Smooth muscle cell (in vitro differentiated cells): ENCODE measurements at regions not wholly inside any gene's neighbourhood (a gene's known extent, or its start where the extent isn't known, plus 50 kb on each side); places are given as distances from the start of the nearest gene placed in this dataset.

Source experiments
- DNase-seq: peaks from one replicate; lab custom pipeline; 2025; ENCODE audit not compliant: unreplicated experiment; lab: John Stamatoyannopoulos, UW
- H2AFZ ChIP-seq: fragments of 200-600 bp; sonication (generic); 2 replicates; pipeline ENCODE4 v1.6.0; 2016; ENCODE audit warnings: antibody characterized with exemption, low read depth, mild to moderate bottlenecking
- H3F3A ChIP-seq: fragments of 200-600 bp; sonication (generic); 2 replicates; pipeline ENCODE4 v1.6.0; 2017; ENCODE audit warnings: antibody characterized with exemption, low read depth
- H3K27ac ChIP-seq: fragments of 200-600 bp; sonication (generic); 2 replicates; pipeline ENCODE4 v1.5.1; 2016; ENCODE audit warnings: low read depth, mild to moderate bottlenecking
- H3K27me3 ChIP-seq: fragments of 200-600 bp; sonication (generic); 2 replicates; pipeline ENCODE4 v1.6.1; 2016; ENCODE audit warnings: low read depth, mild to moderate bottlenecking
- H3K36me3 ChIP-seq: fragments of 200-600 bp; sonication (generic); 2 replicates; pipeline ENCODE4 v1.5.1; 2016; ENCODE audit warnings: low read depth
- H3K4me1 ChIP-seq: fragments of 200-600 bp; sonication (generic); 2 replicates; pipeline ENCODE4 v1.5.1; 2016; ENCODE audit warnings: low read depth
- H3K4me2 ChIP-seq: fragments of 200-600 bp; sonication (generic); 2 replicates; pipeline ENCODE4 v1.6.0; 2016; ENCODE audit warnings: mild to moderate bottlenecking
- H3K4me3 ChIP-seq: fragments of 200-600 bp; sonication (generic); 2 replicates; pipeline ENCODE4 v1.5.1; 2016; ENCODE audit warnings: mild to moderate bottlenecking
- H3K79me2 ChIP-seq: fragments of 200-600 bp; sonication (generic); 2 replicates; pipeline ENCODE4 v1.6.0; 2016; ENCODE audit warnings: low read depth, mild to moderate bottlenecking
- H3K9ac ChIP-seq: fragments of 200-600 bp; sonication (generic); 2 replicates; pipeline ENCODE4 v1.6.0; 2016; ENCODE audit warnings: low read depth
- H3K9me3 ChIP-seq: fragments of 200-600 bp; sonication (generic); replicated peaks from 2 replicates; pipeline ENCODE4 v1.5.1; 2016; ENCODE audit warnings: low read depth
- H4K20me1 ChIP-seq: fragments of 200-600 bp; sonication (generic); 2 replicates; pipeline ENCODE4 v1.6.0; 2016; ENCODE audit warnings: low read depth
- CTCF ChIP-seq: fragments of 200-600 bp; sonication (generic); IDR thresholded peaks from 2 replicates; pipeline ENCODE4 v1.5.1; 2017; ENCODE audit warnings: borderline replicate concordance, mild to moderate bottlenecking, antibody characterized with exemption; ENCODE audit not compliant: insufficient read depth, poor library complexity, severe bottlenecking
- WGBS: methylation state at CpG from one replicate; pipeline ENCODE4 v1.1.7; 2016; ENCODE audit warnings: low lambda C conversion rate; 5-methylcytosine and 5-hydroxymethylcytosine counted together

GRCh38 chr4:28677808-28678207, 1817.2 kb downstream of the STIM2 start:
- Histone ChIP-seq H4K20me1 (no peaks in the 10 kb centered on the region), H3K36me3 (no peaks in the 10 kb centered on the region), H3K9me3 (no peaks in the 10 kb centered on the region), H3K27ac (no peak overlapping the region), H3K27me3 (no peaks in the 10 kb centered on the region), H2AFZ (no peak overlapping the region), H3K4me2 (no peak overlapping the region), H3K9ac (no peak overlapping the region), H3K79me2 (no peaks in the 10 kb centered on the region), H3K4me3 (no peak overlapping the region), H3F3A (no peaks in the 10 kb centered on the region), H3K4me1 (peaks cover 14% of the 10 kb centered on the region)
- no peak for TF ChIP-seq CTCF
- no peak for DNase-seq

GRCh38 chr4:28682847-28683246, 1822.2 kb downstream of the STIM2 start:
- Histone ChIP-seq H2AFZ (no peak overlapping the region), H3F3A (no peaks in the 10 kb centered on the region), H3K9me3 (no peaks in the 10 kb centered on the region), H3K4me1 (peaks cover 21% of the 10 kb centered on the region), H3K27me3 (no peaks in the 10 kb centered on the region), H3K36me3 (no peaks in the 10 kb centered on the region), H3K79me2 (no peaks in the 10 kb centered on the region), H3K27ac (no peak overlapping the region), H3K4me2 (no peak overlapping the region), H4K20me1 (no peaks in the 10 kb centered on the region), H3K4me3 (no peak overlapping the region), H3K9ac (no peak overlapping the region)
- no peak for DNase-seq
- 83% methylated on average over 1 of the region's 1 CpG for WGBS
- no peak for TF ChIP-seq CTCF

GRCh38 chr4:28686618-28687017, 1826.0 kb downstream of the STIM2 start:
- no peak overlapping the region for H3K4me3 ChIP-seq
- no peak overlapping the region for H3K9ac ChIP-seq
- no peaks in the 10 kb centered on the region for H3K27me3 ChIP-seq
- TF ChIP-seq CTCF = peak; percentile 49
- no peaks in the 10 kb centered on the region for H4K20me1 ChIP-seq
- 71% methylated on average over 4 of the region's 4 CpGs for WGBS
- H3K27ac ChIP-seq = no peak overlapping the region
- H3K4me1 ChIP-seq = peaks cover 16% of the 10 kb centered on the region
- no peaks in the 10 kb centered on the region for H3F3A ChIP-seq
- H3K4me2 ChIP-seq = no peak overlapping the region
- no peaks in the 10 kb centered on the region for H3K36me3 ChIP-seq
- H3K79me2 ChIP-seq = no peaks in the 10 kb centered on the region
- no peak overlapping the region for H2AFZ ChIP-seq
- DNase-seq = no peak
- no peaks in the 10 kb centered on the region for H3K9me3 ChIP-seq

GRCh38 chr4:28690890-28691289, 1830.2 kb downstream of the STIM2 start:
- Histone ChIP-seq H3K27ac (no peak overlapping the region), H3K4me3 (no peak overlapping the region), H3K4me1 (no peaks in the 10 kb centered on the region), H3K27me3 (no peaks in the 10 kb centered on the region), H4K20me1 (no peaks in the 10 kb centered on the region), H3K9ac (no peak overlapping the region), H3F3A (no peaks in the 10 kb centered on the region), H3K4me2 (no peak overlapping the region), H3K36me3 (no peaks in the 10 kb centered on the region), H3K79me2 (no peaks in the 10 kb centered on the region), H3K9me3 (no peaks in the 10 kb centered on the region), H2AFZ (no peak overlapping the region)
- DNase-seq = no peak
- no peak for TF ChIP-seq CTCF
- WGBS = 86% methylated on average over 1 of the region's 1 CpG
